COLO829 (cell line): ENCODE measurements at regions not wholly inside any gene's neighbourhood (a gene's known extent, or its start where the extent isn't known, plus 50 kb on each side); places are given as distances from the start of the nearest gene placed in this dataset.

Experiments
- DNase-seq: peaks from one replicate; pipeline ENCODE4 v3.0.0; 2012; ENCODE audit warnings: low spot score

GRCh38 chr9:23172206-23172605 is 653.8 kb downstream of the ELAVL2 start:
- DNase-seq: no peak

GRCh38 chr9:23172979-23173637 is 652.9 kb downstream of the ELAVL2 start:
- no peak for DNase-seq

GRCh38 chr9:23194281-23194680 is 631.8 kb downstream of the ELAVL2 start:
- DNase-seq: no peak

- DNase-seq: no peak
These were observed 610.4 kb downstream of the ELAVL2 start for GRCh38 chr9:23215688-23216087.

- no peak for DNase-seq
These were observed 606.6 kb downstream of the ELAVL2 start for GRCh38 chr9:23219471-23219870.

- no peak for DNase-seq
These were observed 605.9 kb downstream of the ELAVL2 start for GRCh38 chr9:23220171-23220570.

GRCh38 chr9:23220957-23221356 is 605.1 kb downstream of the ELAVL2 start:
- DNase-seq: no peak

- no peak for DNase-seq
These were observed 596.1 kb downstream of the ELAVL2 start for GRCh38 chr9:23229890-23230317.

- no peak for DNase-seq
These were observed 593.2 kb downstream of the ELAVL2 start for GRCh38 chr9:23232831-23233230.

GRCh38 chr9:23243523-23243922 is 582.5 kb downstream of the ELAVL2 start:
- DNase-seq: no peak

- DNase-seq: no peak
These were observed 581.0 kb downstream of the ELAVL2 start for GRCh38 chr9:23245067-23245466.

GRCh38 chr9:23254404-23255184 is 571.4 kb downstream of the ELAVL2 start:
- DNase-seq: no peak

GRCh38 chr9:23255346-23255745 is 570.7 kb downstream of the ELAVL2 start:
- no peak for DNase-seq

GRCh38 chr9:23258569-23258968 is 567.5 kb downstream of the ELAVL2 start:
- no peak for DNase-seq

- DNase-seq: no peak
These were observed 547.5 kb downstream of the ELAVL2 start for GRCh38 chr9:23278561-23278960.

GRCh38 chr9:23287390-23287789 is 538.6 kb downstream of the ELAVL2 start:
- DNase-seq: no peak

GRCh38 chr9:23288545-23288944 is 537.5 kb downstream of the ELAVL2 start:
- no peak for DNase-seq

- DNase-seq: no peak
These were observed 535.1 kb downstream of the ELAVL2 start for GRCh38 chr9:23290973-23291372.

GRCh38 chr9:23302281-23302680 is 523.8 kb downstream of the ELAVL2 start:
- no peak for DNase-seq

GRCh38 chr9:23306731-23307130 is 519.3 kb downstream of the ELAVL2 start:
- no peak for DNase-seq

- DNase-seq: no peak
These were observed 518.1 kb downstream of the ELAVL2 start for GRCh38 chr9:23307731-23308513.

- no peak for DNase-seq
These were observed 516.2 kb downstream of the ELAVL2 start for GRCh38 chr9:23309800-23310199.

- DNase-seq: no peak
These were observed 511.8 kb downstream of the ELAVL2 start for GRCh38 chr9:23314247-23314646.
